Medulla oblongata (tissue), 1 donor: ENCODE measurements at regions not wholly inside any gene's neighbourhood (a gene's known extent, or its start where the extent isn't known, plus 50 kb on each side); places are given as distances from the start of the nearest gene placed in this dataset.
A peak's percentile ranks its signal among the peaks of the same experiment; 100 is the strongest.

Experiments
- DNase-seq: peaks from one replicate; pipeline ENCODE4 v3.0.0-alpha.2; 2015; ENCODE audit errors: extremely low spot score

DNA sequence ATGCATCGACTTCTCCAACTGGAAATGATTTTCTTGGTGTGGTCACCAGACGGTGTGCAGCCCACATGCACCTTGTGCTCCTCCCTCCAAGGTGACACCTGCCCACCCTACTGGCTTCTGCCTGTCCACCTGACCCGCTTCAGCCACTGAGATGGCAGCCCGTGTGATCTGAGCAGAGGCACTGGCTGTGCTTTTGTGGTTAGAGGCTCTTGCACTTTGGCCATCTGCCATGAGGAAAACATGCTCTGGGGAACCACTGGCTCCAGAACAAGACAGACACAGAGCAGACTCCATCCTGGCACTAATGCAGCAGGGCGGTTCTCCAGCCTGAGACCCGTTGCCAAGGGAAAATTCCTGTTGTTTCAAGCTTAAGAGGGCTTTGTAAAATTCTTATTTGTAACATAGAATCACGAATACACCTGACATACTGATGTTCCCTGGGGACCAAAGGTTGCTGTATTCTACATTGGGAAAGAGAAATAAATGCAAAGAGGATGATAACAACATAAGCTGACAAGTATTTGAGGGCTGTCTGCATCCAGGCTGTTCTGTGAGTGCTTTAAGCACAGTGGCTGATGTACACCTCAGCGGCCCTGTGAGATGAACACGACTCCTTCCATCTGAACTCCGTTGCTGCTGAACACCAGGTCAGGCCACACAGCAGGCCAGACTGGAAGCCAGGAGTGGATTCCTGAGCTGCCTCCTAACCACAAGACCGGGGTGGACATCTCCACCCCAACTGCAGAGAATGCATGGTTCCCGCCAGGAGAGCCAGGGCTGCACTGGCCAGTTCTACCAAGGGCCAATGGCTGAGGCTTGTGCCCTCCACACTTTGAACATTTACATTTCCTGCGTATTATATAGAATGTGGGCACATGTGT lies 820.4 kb downstream of the GALR1 start:
- peak; percentile 86 for DNase-seq

DNA sequence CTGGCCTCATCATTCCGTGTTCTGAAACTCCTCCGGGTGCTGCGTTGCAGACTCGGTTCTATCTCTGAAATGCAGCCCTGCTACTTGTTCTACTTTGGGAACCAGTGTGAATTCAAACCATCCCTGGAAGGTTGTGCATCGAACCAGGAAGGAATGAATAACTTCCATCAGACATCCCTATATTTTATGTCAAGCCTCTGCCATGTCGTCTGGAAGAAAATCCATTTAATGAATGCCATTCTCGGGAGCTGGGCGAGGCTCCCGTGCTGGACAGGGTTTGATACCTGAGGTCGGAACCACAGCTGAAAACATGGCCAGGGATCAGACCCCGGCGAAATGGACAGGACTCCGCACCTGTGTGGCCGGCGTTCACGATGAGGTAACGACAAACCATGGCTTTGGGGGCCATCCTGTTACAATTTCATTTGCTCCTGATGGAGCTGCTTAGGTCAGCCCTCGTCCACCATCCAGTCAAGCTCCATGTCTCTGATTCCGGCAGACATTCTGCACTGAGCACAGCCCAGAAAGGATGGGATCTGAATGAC lies 821.6 kb downstream of the GALR1 start:
- no peak for DNase-seq

- DNase-seq, result no peak
Measured at GRCh38 chr18:78071776-78072175, 822.1 kb downstream of the GALR1 start.

DNA sequence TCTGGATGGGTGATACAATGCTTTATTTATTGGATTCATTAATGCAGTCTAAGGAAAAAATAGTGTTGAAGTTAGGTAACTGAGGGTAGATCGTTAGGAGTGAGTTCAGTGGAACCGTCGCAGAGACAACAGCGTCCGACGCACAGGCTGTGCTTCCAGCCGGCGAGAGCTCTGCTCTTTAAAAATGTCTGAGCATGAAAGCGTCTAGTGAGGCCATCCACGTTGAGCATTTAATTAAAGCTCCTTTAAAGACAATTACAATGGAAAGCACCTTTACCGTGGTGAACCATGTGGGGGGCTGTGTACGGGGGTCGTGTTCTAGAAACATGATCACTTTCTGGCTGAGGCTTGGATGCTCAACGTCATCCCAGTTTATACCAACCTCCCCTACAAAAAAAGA lies 822.7 kb downstream of the GALR1 start:
- no peak for DNase-seq

DNA sequence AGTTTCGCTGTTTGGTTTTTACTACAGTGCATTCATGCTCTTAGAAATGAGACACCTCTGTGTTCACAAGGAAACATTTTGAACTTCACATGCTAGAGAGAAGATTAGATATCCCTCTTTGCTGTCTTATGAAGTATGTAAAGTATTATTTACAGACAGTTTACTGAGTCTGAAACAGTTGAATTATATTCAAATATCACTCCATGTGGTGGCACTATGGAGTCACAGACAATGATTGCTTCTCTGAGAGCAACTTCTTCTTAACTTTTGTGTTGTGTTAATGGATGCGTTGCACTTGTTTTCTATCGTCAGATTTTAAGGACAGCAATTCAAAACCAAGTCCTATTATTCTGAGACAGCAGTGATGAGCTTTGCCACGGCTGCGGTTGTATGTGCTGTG lies 823.6 kb downstream of the GALR1 start:
- DNase-seq, result peak; percentile 78

DNA sequence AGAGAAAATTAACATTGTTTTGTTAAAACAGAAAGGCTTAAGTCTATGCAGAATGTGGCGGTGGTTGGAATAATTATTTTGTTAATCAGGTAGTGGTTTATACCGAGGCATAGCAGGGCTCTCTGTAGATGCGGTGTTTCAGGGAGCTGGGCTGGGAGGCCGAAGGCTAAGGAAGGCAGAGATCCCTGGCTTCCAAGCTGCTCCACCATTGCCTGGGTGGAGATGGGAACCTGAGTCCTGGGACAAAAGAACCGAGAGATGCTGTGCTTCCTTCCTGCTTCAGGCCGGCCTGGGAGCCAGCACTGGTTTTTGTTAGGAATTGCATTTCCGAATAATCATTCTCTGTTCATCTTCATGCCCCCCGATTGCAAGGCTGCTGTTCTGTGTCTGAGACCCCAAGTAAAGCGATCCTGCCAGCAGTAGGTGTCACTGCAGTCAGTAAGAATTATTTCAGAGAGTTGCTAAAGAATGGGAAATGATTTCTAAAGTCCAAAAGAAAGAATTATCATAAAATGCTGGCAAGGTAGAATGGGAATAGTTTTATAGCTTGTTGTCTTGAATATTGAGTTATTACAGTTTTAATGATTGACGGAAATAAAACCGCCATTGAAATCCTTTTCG lies 824.9 kb downstream of the GALR1 start:
- DNase-seq, result peak; percentile 33

DNA sequence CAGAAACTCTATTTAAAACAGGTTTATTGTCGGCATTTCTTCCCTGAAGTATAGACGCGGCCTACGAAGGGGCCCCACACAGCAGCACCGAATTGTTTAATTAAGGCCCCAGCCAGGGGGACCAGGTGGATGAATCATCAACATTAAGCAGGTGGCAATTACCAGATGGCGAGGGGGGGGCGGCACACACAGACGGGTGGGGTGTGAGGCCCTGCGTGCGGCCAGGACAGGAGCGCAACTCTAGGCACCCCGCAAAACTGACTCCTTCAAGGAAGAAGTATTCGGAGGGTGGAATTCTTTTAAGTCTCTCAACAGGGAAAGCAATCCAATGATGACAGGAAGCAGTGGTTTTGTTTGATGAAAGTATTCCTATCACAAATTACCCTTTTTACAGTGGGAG lies 830.4 kb downstream of the GALR1 start:
- DNase-seq, result no peak

DNA sequence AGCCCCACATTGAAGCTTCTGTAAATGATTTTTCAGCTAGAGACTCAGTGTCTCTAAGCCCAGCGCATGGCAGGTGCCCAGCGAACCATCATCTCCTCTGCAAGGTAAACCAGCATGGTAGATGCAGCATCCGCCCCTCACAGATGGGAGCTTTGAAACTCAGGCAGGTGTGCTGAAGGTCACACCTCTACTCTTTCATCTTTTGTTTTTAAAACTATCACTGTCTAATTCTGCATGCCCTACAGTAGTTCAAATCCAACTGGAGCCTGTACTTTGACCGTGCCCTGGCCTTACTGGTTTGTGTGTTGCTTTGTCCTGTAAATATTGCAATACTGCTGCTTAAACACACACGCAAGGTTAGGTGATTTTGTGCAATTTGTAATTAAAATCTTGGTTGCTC lies 831.1 kb downstream of the GALR1 start:
- no peak for DNase-seq

- no peak for DNase-seq
Measured at GRCh38 chr18:78082816-78083215, 833.2 kb downstream of the GALR1 start.

DNA sequence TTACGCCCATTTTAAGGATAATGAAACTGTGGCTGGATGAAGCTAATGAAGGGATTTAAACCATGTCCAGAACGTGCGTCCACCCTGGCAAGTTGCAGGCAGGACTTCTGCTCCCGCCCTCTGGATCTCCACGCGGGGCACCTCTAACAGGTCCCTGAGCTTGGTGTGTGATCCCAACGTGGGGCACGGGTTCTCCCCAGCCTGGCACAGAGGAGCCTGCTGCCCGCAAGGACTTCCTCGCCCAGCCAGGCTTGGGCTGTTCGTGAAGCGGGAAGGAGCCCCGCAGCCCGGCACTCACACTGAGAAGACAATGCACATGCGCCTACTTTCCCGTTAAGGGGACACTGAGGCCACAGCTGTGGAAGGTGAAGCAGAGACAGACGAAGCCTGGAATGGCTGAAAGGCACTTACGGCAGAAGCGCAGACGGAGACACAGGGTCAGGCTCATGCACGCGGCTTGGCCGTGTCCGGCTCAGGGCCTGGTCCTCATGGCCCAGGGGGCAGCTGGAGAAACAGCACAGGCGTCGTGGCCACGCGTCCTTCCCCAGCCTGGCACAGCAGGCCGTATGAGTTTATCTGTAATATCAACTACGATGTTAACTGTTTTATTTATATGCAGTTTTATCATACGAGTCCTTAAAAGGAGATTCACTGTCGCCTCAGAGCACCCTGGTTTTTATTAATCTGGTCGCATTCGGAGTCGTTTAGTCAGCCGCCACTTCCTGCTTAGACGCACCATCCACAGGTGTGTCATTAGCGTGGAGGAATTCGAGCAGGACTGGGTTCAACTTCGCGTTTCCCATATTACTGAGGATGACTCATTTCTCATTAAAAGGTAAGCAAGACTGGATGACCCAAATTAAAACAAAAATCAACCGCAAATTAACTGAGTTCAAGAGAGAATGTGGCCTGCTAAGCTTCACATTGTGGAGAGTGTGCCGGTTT lies 835.9 kb downstream of the GALR1 start:
- DNase-seq, result no peak

DNA sequence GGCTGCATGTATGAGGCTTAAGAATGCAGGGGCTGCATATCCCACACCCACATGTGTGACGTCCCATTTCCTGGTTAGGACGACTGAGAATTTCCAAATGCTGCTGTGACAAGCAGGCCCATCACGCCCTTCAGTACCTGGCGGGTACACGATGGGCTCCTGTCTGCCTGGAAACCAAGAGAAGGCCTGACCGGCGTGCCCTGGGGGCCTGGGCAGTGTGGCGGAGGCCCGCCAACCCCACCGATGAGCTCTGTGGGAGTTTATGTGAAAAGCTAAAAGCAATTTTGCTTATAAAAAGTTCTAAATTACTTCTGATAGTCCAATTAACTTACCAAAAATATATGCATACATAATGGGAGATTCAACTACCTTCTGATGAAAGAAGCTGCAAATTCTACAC lies 837.3 kb downstream of the GALR1 start:
- DNase-seq, result no peak

GRCh38 chr18:78087338-78087737 lies 837.7 kb downstream of the GALR1 start:
- DNase-seq, result no peak

DNA sequence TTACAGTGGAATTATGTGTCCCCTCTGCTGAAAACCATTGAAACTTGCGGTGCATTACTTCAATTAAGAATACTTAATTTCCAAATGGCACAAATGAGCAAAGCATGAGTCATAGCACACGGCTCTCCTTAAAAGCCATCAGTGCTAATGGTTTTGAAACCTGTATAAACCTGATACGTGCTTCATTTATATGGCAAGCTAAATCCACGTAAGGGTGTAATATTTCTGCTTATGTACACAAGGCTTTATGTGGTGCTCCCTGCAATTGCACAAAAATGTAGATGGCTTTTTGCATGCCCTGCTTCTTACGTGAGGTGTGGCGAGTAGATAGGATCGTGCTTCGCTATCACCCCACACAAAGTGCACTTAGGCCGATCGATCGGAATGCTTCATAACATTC lies 840.9 kb downstream of the GALR1 start:
- no peak for DNase-seq

GRCh38 chr18:78092901-78093300 lies 843.3 kb downstream of the GALR1 start:
- DNase-seq, result no peak

GRCh38 chr18:78099979-78100588 lies 850.4 kb downstream of the GALR1 start:
- peak; percentile 27 for DNase-seq

GRCh38 chr18:78101091-78101490 lies 851.4 kb downstream of the GALR1 start:
- no peak for DNase-seq

DNA sequence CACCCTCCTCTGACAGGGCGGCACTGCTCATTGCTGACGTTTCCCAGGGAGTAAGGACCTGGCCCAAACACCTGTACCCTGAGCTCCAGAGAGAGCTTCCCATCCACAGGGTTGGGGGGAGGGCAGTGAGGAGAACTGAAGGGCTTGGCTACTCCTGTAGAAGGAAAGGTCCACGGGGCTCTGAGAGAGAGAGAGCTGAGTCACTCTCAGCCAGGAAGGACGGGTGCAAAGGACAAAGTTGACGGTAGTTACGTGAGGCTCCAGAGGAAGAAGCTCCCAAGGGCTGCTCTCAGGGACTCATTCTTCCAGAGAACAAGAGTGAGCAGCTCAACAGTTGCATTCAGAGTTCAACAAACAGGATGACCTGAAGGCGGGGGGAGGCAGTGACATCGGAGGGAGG lies 852.5 kb downstream of the GALR1 start:
- no peak for DNase-seq

- DNase-seq, result no peak
Measured at GRCh38 chr18:78105611-78106010, 856.0 kb downstream of the GALR1 start.

GRCh38 chr18:78106946-78107345 lies 857.3 kb downstream of the GALR1 start:
- DNase-seq, result no peak

DNA sequence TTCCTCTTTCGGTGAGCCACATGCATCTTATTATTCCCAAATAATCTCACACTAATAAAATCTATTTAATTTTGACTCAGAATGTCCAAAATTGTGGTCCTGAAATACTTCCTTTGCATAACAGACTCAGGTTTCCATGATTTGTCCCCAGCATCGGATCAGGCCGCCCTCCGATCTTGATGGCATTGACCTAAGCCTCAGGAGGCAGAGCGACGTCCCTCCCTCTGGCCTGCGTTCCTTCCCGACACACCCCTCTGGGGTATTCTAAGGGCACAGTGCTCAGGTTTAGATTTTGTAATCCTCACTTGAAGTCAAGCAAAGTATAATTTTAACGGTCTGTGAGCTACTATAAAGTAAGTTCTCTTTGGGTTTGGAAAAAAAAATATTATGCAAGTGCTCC lies 857.7 kb downstream of the GALR1 start:
- DNase-seq, result no peak

DNA sequence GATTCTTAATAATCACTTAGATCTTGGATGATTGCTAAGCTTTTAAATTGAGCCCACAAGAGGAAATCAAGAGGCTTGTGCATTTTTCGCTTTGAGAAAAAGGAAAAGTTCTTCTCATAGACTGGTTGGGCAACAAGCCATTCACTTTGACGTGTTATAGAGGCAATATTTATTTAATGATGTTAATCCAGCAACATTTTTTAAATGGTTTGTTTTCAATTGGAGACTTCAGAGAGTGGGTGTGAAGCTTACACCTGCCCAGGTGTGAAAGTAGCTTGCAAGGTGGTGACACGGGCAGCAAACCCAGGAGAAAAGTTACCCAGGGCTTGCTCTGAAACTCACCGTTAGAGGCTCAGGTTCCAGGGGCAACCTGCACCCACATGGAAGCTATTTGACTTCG lies 858.9 kb downstream of the GALR1 start:
- DNase-seq, result no peak
